PC-9 (cell line): ENCODE measurements at regions not wholly inside any gene's neighbourhood (a gene's known extent, or its start where the extent isn't known, plus 50 kb on each side); places are given as distances from the start of the nearest gene placed in this dataset.

Experiments used
- BruUV-seq: library from RNA; stranded (reverse); fragments of 400-500 nt; replicated peaks from 2 replicates; lab custom pipeline; 2021; lab: Mats Ljungman, UMichigan
- CTCF ChIA-PET: fragments of 300-600 bp; sonication (Branson Sonifier 250); formaldehyde crosslinking; loops from one replicate; lab custom pipeline; 2022; ENCODE audit warnings: antibody characterized with exemption; lab: Charles Lee
- POLR2A ChIA-PET: fragments of 300-600 bp; sonication (Branson Sonifier 250); formaldehyde crosslinking; loops from one replicate; lab custom pipeline; 2022; ENCODE audit warnings: antibody characterized with exemption; ENCODE audit not compliant: unreplicated experiment; lab: Charles Lee
- DNase-seq, 2 experiments: peaks; one replicate each; pipeline versions ENCODE4 v3.0.0 to v3.0.0-alpha.2; 2015 to 2022; ENCODE audit warnings: mixed read lengths in 1 of 2
- H2AFZ ChIP-seq: fragments of 200-600 bp; sonication (generic); 2 replicates; pipeline ENCODE4 v1.8.1; 2017; ENCODE audit warnings: antibody characterized with exemption
- H3F3A ChIP-seq: fragments of 200-600 bp; sonication (generic); 2 replicates; pipeline ENCODE4 v1.8.1; 2017; ENCODE audit warnings: antibody characterized with exemption, mild to moderate bottlenecking, low read depth; ENCODE audit not compliant: insufficient read depth
- H3K27ac ChIP-seq: fragments of 200-600 bp; sonication (generic); 2 replicates; pipeline ENCODE4 v1.6.1; 2016; ENCODE audit warnings: mixed run types
- H3K27me3 ChIP-seq: fragments of 200-600 bp; sonication (generic); 2 replicates; pipeline ENCODE4 v1.6.1; 2016; ENCODE audit warnings: low read depth, mixed run types; ENCODE audit not compliant: insufficient read depth
- H3K36me3 ChIP-seq: fragments of 200-600 bp; sonication (generic); 2 replicates; pipeline ENCODE4 v1.6.1; 2016; ENCODE audit warnings: low read depth, mixed run types
- H3K4me1 ChIP-seq: fragments of 200-600 bp; sonication (generic); replicated peaks from 2 replicates; pipeline ENCODE4 v1.6.1; 2016; ENCODE audit warnings: mixed run types; ENCODE audit not compliant: insufficient read depth
- H3K4me2 ChIP-seq: fragments of 200-600 bp; sonication (generic); 2 replicates; pipeline ENCODE4 v1.6.1; 2017; ENCODE audit warnings: mixed run types
- H3K4me3 ChIP-seq: fragments of 200-600 bp; sonication (generic); 2 replicates; pipeline ENCODE4 v1.6.1; 2016; ENCODE audit warnings: mixed run types
- H3K79me2 ChIP-seq: fragments of 200-600 bp; sonication (generic); 2 replicates; pipeline ENCODE4 v1.6.1; 2017; ENCODE audit warnings: low read depth, mixed run types
- H3K9me2 ChIP-seq: fragments of 200-600 bp; sonication (generic); 2 replicates; pipeline ENCODE4 v1.8.1; 2017; ENCODE audit warnings: mild to moderate bottlenecking; ENCODE audit not compliant: insufficient read depth
- H3K9me3 ChIP-seq: fragments of 200-600 bp; sonication (generic); 2 replicates; pipeline ENCODE4 v1.8.1; 2016; ENCODE audit warnings: low read depth; ENCODE audit not compliant: insufficient read depth
- H4K20me1 ChIP-seq: fragments of 200-600 bp; sonication (generic); 2 replicates; pipeline ENCODE4 v1.8.1; 2017; ENCODE audit not compliant: insufficient read depth
- EZH2 ChIP-seq: fragments of 200-600 bp; sonication (generic); IDR thresholded peaks from 2 replicates; pipeline ENCODE4 v1.8.0; 2017; ENCODE audit warnings: antibody characterized with exemption, low read depth
- intact Hi-C: fragments of 100-400 bp; cut with micrococcal nuclease; formaldehyde crosslinking; loops from one replicate; pipeline ENCODE4 v1.10.0; 2022; ENCODE audit not compliant: unreplicated experiment
- TF ChIP-seq, protein P1 (sequence below): fragments of 200-600 bp; sonication (generic); conservative IDR thresholded peaks from 2 replicates; pipeline ENCODE4 v1.6.1; 2017; ENCODE audit warnings: mixed run types, antibody characterized with exemption, mild to moderate bottlenecking, moderate library complexity

DNA sequence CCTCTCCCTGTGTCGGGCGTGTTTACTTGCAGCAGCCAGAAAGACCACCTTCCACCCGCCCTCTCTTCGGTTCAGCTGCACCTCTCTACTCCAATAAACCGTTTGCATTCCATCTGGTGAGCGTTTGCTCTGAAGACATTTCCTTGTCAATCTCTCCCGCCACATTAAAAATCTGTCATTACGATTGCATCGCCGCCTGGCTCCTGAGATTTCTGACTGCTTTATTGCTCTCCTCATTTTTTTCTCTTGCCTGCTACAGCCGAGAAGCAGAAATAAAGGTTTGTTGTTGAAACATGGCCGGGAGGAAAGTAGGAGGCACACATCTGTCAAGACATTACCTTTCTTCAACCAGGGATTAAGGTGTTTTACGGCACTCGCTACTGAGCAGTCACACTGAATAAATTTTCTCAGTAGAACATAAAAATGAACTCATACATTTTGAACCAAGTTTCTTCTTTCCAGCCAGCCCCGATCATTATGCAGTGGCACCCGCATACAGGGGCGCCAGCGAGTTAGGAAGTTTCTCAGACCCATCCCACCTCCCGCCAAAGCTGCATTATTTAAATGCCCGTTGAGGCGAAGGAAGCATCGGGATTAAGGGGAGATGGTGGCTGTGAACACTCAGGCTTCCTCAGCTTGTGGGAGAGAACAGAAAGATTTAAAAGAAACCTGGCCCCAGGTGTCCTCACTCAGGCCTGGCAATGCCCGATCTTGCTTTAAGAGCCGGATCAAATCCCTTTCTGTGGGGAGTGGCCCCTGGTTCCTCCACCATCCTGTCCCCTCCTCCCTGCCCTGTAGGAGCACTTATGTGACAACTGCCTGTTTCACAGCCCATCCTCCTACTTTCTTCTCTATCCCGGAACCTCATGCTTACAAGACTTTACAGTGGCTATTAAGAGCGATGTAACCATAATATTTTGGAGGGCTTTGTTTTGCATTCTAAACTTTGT, 1108.9 kb downstream of the BCL11B start:
- CTCF ChIA-PET, result no interaction called here
- no TSS peak for BruUV-seq
- intact Hi-C loops, result no loop called here

DNA sequence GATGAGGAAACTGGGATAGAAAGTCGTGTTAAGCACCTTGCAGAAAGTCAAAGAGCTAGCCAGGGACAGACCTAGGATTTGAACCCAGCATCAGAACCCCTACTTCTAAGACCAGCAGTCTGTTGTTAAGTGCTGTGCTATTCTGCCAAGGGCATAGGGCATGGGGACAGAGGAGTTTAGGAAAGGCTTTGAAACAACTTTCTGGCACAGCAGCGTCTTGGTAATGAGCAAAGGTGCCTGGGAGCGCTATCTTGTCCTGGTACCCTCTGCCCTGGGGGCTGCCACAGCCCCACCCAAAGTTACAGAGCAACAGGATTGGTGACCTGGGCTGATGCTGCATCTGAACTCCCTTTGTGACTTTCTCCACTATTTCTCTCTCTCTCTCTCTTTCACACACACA, 1108.1 kb downstream of the BCL11B start:
- H3K4me1 ChIP-seq, result no peaks in the 10 kb centered on the region
- intact Hi-C loops, result no loop called here
- no peaks in the 10 kb centered on the region for H3K79me2 ChIP-seq
- H3K9me2 ChIP-seq, result no peaks in the 10 kb centered on the region
- H4K20me1 ChIP-seq, result no peaks in the 10 kb centered on the region
- CTCF ChIA-PET, result no interaction called here
- TF ChIP-seq EZH2, result no peak
- TF ChIP-seq, protein P1, sequence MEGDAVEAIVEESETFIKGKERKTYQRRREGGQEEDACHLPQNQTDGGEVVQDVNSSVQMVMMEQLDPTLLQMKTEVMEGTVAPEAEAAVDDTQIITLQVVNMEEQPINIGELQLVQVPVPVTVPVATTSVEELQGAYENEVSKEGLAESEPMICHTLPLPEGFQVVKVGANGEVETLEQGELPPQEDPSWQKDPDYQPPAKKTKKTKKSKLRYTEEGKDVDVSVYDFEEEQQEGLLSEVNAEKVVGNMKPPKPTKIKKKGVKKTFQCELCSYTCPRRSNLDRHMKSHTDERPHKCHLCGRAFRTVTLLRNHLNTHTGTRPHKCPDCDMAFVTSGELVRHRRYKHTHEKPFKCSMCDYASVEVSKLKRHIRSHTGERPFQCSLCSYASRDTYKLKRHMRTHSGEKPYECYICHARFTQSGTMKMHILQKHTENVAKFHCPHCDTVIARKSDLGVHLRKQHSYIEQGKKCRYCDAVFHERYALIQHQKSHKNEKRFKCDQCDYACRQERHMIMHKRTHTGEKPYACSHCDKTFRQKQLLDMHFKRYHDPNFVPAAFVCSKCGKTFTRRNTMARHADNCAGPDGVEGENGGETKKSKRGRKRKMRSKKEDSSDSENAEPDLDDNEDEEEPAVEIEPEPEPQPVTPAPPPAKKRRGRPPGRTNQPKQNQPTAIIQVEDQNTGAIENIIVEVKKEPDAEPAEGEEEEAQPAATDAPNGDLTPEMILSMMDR, result no peak
- H3K36me3 ChIP-seq, result no peaks in the 10 kb centered on the region
- BruUV-seq, result no TSS peak
- H3K9me3 ChIP-seq, result no peaks in the 10 kb centered on the region
- no peak for DNase-seq
- H2AFZ ChIP-seq, result no peak overlapping the region
- H3F3A ChIP-seq, result no peaks in the 10 kb centered on the region
- peaks cover 43% of the 10 kb centered on the region for H3K27me3 ChIP-seq
- no peak overlapping the region for H3K27ac ChIP-seq
- no peak overlapping the region for H3K4me2 ChIP-seq
- POLR2A ChIA-PET, result no interaction called here
- H3K4me3 ChIP-seq, result no peak overlapping the region

More for the DNA sequence above, 1108.9 kb downstream of the BCL11B start:
- POLR2A ChIA-PET, result no interaction called here
- no peak overlapping the region for H3K4me3 ChIP-seq
- no peaks in the 10 kb centered on the region for H3K9me3 ChIP-seq
- H3K27ac ChIP-seq, result no peak overlapping the region
- H4K20me1 ChIP-seq, result no peaks in the 10 kb centered on the region
- TF ChIP-seq, protein P1, result no peak
- no peak for TF ChIP-seq EZH2
- no peaks in the 10 kb centered on the region for H3K9me2 ChIP-seq
- no peaks in the 10 kb centered on the region for H3F3A ChIP-seq
- H3K36me3 ChIP-seq, result no peaks in the 10 kb centered on the region
- H3K4me1 ChIP-seq, result no peaks in the 10 kb centered on the region
- H2AFZ ChIP-seq, result no peak overlapping the region
- peaks cover 43% of the 10 kb centered on the region for H3K27me3 ChIP-seq
- H3K4me2 ChIP-seq, result no peak overlapping the region
- no peaks in the 10 kb centered on the region for H3K79me2 ChIP-seq
- no peak for DNase-seq

DNA sequence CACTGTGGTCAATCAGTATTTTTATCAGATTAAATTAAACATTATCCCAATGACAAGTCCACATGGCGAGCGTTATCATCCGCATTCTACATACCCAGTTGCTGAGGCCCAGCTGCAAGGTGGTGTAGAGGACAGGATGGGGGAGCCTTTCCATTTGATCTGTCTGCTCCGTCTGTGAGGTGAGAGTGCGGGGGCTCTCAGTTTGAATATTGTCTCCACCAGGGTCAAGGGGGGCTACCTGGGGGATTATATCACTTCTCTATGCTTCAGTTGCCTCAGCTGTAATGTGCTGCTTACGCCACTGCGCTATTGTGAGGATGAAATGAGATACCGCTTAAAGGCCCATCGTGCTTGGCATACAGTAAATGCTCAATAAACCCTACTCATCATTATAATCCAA, 1106.0 kb downstream of the BCL11B start:
- intact Hi-C loops, result no loop called here

More for the DNA sequence above, 1106.0 kb downstream of the BCL11B start:
- no peak overlapping the region for H3K4me2 ChIP-seq
- no TSS peak for BruUV-seq
- no peaks in the 10 kb centered on the region for H3K79me2 ChIP-seq
- H3K9me3 ChIP-seq, result no peaks in the 10 kb centered on the region
- no peak overlapping the region for H3K27ac ChIP-seq
- H3K4me3 ChIP-seq, result no peak overlapping the region
- CTCF ChIA-PET, result no interaction called here
- H3K27me3 ChIP-seq, result peaks cover 43% of the 10 kb centered on the region
- DNase-seq, result no peak
- H3K36me3 ChIP-seq, result no peaks in the 10 kb centered on the region
- H4K20me1 ChIP-seq, result no peaks in the 10 kb centered on the region
- no peaks in the 10 kb centered on the region for H3F3A ChIP-seq
- no peaks in the 10 kb centered on the region for H3K4me1 ChIP-seq
- no peak for TF ChIP-seq EZH2
- TF ChIP-seq, protein P1, result no peak
- no peaks in the 10 kb centered on the region for H3K9me2 ChIP-seq
- POLR2A ChIA-PET, result no interaction called here
- no peak overlapping the region for H2AFZ ChIP-seq
